NCI-H1930 (cell line): ENCODE measurements at regions not wholly inside any gene's neighbourhood (a gene's known extent, or its start where the extent isn't known, plus 50 kb on each side); places are given as distances from the start of the nearest gene placed in this dataset.
"Not testable (repeated sequence)": the region's sequence is repeated elsewhere in the genome, so short reads cannot be mapped to it uniquely, and the experiment has no call there.

Experiments
- DNase-seq, 2 experiments: peaks; one replicate each; lab custom pipeline; 2025; lab: John Stamatoyannopoulos, UW

GRCh38 chr1:199044191-199044590, 405.4 kb downstream of the PTPRC start:
- DNase-seq, result no peak

GRCh38 chr1:199046618-199047017, 407.8 kb downstream of the PTPRC start:
- DNase-seq, result no peak

GRCh38 chr1:199054694-199055093, 415.9 kb downstream of the PTPRC start:
- DNase-seq, result peak in 1 of 2 experiments; percentile 19

GRCh38 chr1:199057322-199057721, 418.5 kb downstream of the PTPRC start:
- DNase-seq, result no peak

- no peak for DNase-seq
Observed at GRCh38 chr1:199058281-199058680, 419.4 kb downstream of the PTPRC start.

- DNase-seq, result no peak
Observed at GRCh38 chr1:199064971-199065370, 426.1 kb downstream of the PTPRC start.

GRCh38 chr1:199067483-199067882, 428.6 kb downstream of the PTPRC start:
- DNase-seq, result no peak

- no peak for DNase-seq
Observed at GRCh38 chr1:199071080-199071479, 432.2 kb downstream of the PTPRC start.

- no peak for DNase-seq
Observed at GRCh38 chr1:199073166-199073565, 434.3 kb downstream of the PTPRC start.

- DNase-seq, result no peak
Observed at GRCh38 chr1:199075792-199076191, 437.0 kb downstream of the PTPRC start.

- DNase-seq, result no peak
Observed at GRCh38 chr1:199079994-199080393, 441.2 kb downstream of the PTPRC start.

GRCh38 chr1:199081739-199082138, 442.9 kb downstream of the PTPRC start:
- DNase-seq, result no peak

- DNase-seq, result no peak
Observed at GRCh38 chr1:199082778-199083389, 444.0 kb downstream of the PTPRC start.

GRCh38 chr1:199083680-199084079, 444.8 kb downstream of the PTPRC start:
- no peak for DNase-seq

GRCh38 chr1:199084293-199084692, 445.5 kb downstream of the PTPRC start:
- no peak for DNase-seq

GRCh38 chr1:199085903-199086302, 447.1 kb downstream of the PTPRC start:
- DNase-seq, result no peak

GRCh38 chr1:199087144-199087543, 448.3 kb downstream of the PTPRC start:
- no peak for DNase-seq

- no peak for DNase-seq
Observed at GRCh38 chr1:199089393-199090122, 450.7 kb downstream of the PTPRC start.

- not testable (repeated sequence) for DNase-seq
Observed at GRCh38 chr1:199095628-199096027, 456.8 kb downstream of the PTPRC start.

- no peak for DNase-seq
Observed at GRCh38 chr1:199096591-199096990, 457.8 kb downstream of the PTPRC start.

GRCh38 chr1:199098468-199098867, 459.6 kb downstream of the PTPRC start:
- no peak for DNase-seq

GRCh38 chr1:199101139-199101538, 462.3 kb downstream of the PTPRC start:
- DNase-seq, result no peak

GRCh38 chr1:199101635-199102034, 462.8 kb downstream of the PTPRC start:
- no peak for DNase-seq

- DNase-seq, result no peak
Observed at GRCh38 chr1:199102239-199102638, 463.4 kb downstream of the PTPRC start.
